ENCODE measurements at regions not wholly inside any gene's neighbourhood (a gene's known extent, or its start where the extent isn't known, plus 50 kb on each side); places are given as distances from the start of the nearest gene placed in this dataset.
"Not testable (repeated sequence)": the region's sequence is repeated elsewhere in the genome, so short reads cannot be mapped to it uniquely, and the experiment has no call there.

- DNase-seq = no peak
Observed at GRCh38 chr9:108762348-108763055, 93.3 kb downstream of the ACTL7B start.

GRCh38 chr9:108761655-108762347, 94.0 kb downstream of the ACTL7B start:
- DNase-seq = peak; percentile 81

- no peak for DNase-seq
Observed at GRCh38 chr9:108760841-108761240, 94.9 kb downstream of the ACTL7B start.

- DNase-seq = no peak
Observed at GRCh38 chr9:108759835-108760234, 96.0 kb downstream of the ACTL7B start.

GRCh38 chr9:108759399-108759798, 96.4 kb downstream of the ACTL7B start:
- no peak for DNase-seq

- DNase-seq = no peak
Observed at GRCh38 chr9:108756746-108757490, 98.9 kb downstream of the ACTL7B start.

GRCh38 chr9:108755979-108756378, 99.8 kb downstream of the ACTL7B start:
- DNase-seq = no peak

- no peak for DNase-seq
Observed at GRCh38 chr9:108751369-108751768, 104.4 kb downstream of the ACTL7B start.

- no peak for DNase-seq
Observed at GRCh38 chr9:108750661-108751215, 105.0 kb downstream of the ACTL7B start.

- no peak for DNase-seq
Observed at GRCh38 chr9:108748776-108749175, 107.0 kb downstream of the ACTL7B start.

GRCh38 chr9:108746864-108747263, 108.9 kb downstream of the ACTL7B start:
- DNase-seq = no peak

GRCh38 chr9:108746001-108746400, 109.8 kb downstream of the ACTL7B start:
- no peak for DNase-seq

GRCh38 chr9:108744641-108745040, 111.1 kb downstream of the ACTL7B start:
- DNase-seq = no peak

GRCh38 chr9:108743901-108744371, 111.8 kb downstream of the ACTL7B start:
- no peak for DNase-seq

- no peak for DNase-seq
Observed at GRCh38 chr9:108743416-108743815, 112.4 kb downstream of the ACTL7B start.

GRCh38 chr9:108742191-108742590, 113.6 kb downstream of the ACTL7B start:
- no peak for DNase-seq

GRCh38 chr9:108731292-108731691, 124.5 kb downstream of the ACTL7B start:
- DNase-seq = not testable (repeated sequence)

GRCh38 chr9:108727580-108728111, 128.1 kb downstream of the ACTL7B start:
- peak; percentile 70 for DNase-seq

GRCh38 chr9:108724652-108725051, 131.1 kb downstream of the ACTL7B start:
- DNase-seq = no peak

GRCh38 chr9:108724122-108724521, 131.7 kb downstream of the ACTL7B start:
- DNase-seq = no peak

GRCh38 chr9:108722396-108722795, 133.4 kb downstream of the ACTL7B start:
- no peak for DNase-seq

- DNase-seq = peak; percentile 71
Observed at GRCh38 chr9:108720191-108720642, 135.6 kb downstream of the ACTL7B start.

- DNase-seq = peak; percentile 41
Observed at GRCh38 chr9:108710424-108710823, 145.4 kb downstream of the ACTL7B start.
